ENCODE measurements at regions not wholly inside any gene's neighbourhood (a gene's known extent, or its start where the extent isn't known, plus 50 kb on each side); places are given as distances from the start of the nearest gene placed in this dataset.

GRCh38 chr11:8321876-8322275, 58.2 kb upstream of the LMO1 start:
- DNase-seq: no peak

- no peak for DNase-seq
Measured at GRCh38 chr11:8320076-8320475, 56.4 kb upstream of the LMO1 start.

- no peak for DNase-seq
Measured at GRCh38 chr11:8318536-8318935, 54.9 kb upstream of the LMO1 start.

GRCh38 chr11:8317159-8317558, 53.5 kb upstream of the LMO1 start:
- DNase-seq: no peak

- no peak for DNase-seq
Measured at GRCh38 chr11:8315954-8316353, 52.3 kb upstream of the LMO1 start.

- no peak for DNase-seq
Measured at GRCh38 chr11:8315463-8315862, 51.8 kb upstream of the LMO1 start.

- no peak for DNase-seq
Measured at GRCh38 chr11:8314916-8315315, 51.2 kb upstream of the LMO1 start.

- DNase-seq: no peak
Measured at GRCh38 chr11:8313504-8314090, 49.9 kb upstream of the LMO1 start.

All from midbrain (tissue), 1 donor.